Stimulated activated CD8-positive, alpha-beta memory T cell treated with anti-CD3 and anti-CD28 coated beads, Interleukin-12 subunit alpha, Interleukin-12 subunit beta, amount 100 ng/mL, for 4 hours (primary cell): ENCODE measurements at regions not wholly inside any gene's neighbourhood (a gene's known extent, or its start where the extent isn't known, plus 50 kb on each side); places are given as distances from the start of the nearest gene placed in this dataset.
"Not testable (repeated sequence)": the region's sequence is repeated elsewhere in the genome, so short reads cannot be mapped to it uniquely, and the experiment has no call there.

Experiments used
- DNase-seq: peaks from one replicate; pipeline ENCODE4 v3.0.0-alpha.2; 2020; ENCODE audit warnings: low read depth

GRCh38 chr2:161067846-161068350 lies 92.3 kb upstream of the TANK start:
- no peak for DNase-seq

- DNase-seq: no peak
Measured at GRCh38 chr2:161068670-161069069, 91.6 kb upstream of the TANK start.

GRCh38 chr2:161070693-161071479 lies 89.3 kb upstream of the TANK start:
- no peak for DNase-seq

GRCh38 chr2:161072436-161072835 lies 87.8 kb upstream of the TANK start:
- not testable (repeated sequence) for DNase-seq

GRCh38 chr2:161075701-161076100 lies 84.5 kb upstream of the TANK start:
- DNase-seq: no peak

- DNase-seq: no peak
Measured at GRCh38 chr2:161076936-161077335, 83.3 kb upstream of the TANK start.

- DNase-seq: peak; percentile 16
Measured at GRCh38 chr2:161077367-161078210, 82.6 kb upstream of the TANK start.

GRCh38 chr2:161078211-161078539 lies 82.1 kb upstream of the TANK start:
- no peak for DNase-seq

GRCh38 chr2:161085149-161085548 lies 75.1 kb upstream of the TANK start:
- no peak for DNase-seq

- no peak for DNase-seq
Measured at GRCh38 chr2:161088658-161089350, 71.4 kb upstream of the TANK start.

- DNase-seq: no peak
Measured at GRCh38 chr2:161090411-161090810, 69.8 kb upstream of the TANK start.

- no peak for DNase-seq
Measured at GRCh38 chr2:161095314-161095713, 64.9 kb upstream of the TANK start.

GRCh38 chr2:161096336-161096735 lies 63.9 kb upstream of the TANK start:
- DNase-seq: no peak

- DNase-seq: no peak
Measured at GRCh38 chr2:161097157-161097556, 63.1 kb upstream of the TANK start.

- no peak for DNase-seq
Measured at GRCh38 chr2:161100211-161100895, 59.9 kb upstream of the TANK start.

- DNase-seq: no peak
Measured at GRCh38 chr2:161101406-161101805, 58.8 kb upstream of the TANK start.

GRCh38 chr2:161102770-161103450 lies 57.3 kb upstream of the TANK start:
- DNase-seq: no peak

GRCh38 chr2:161103451-161103831 lies 56.8 kb upstream of the TANK start:
- no peak for DNase-seq

- DNase-seq: no peak
Measured at GRCh38 chr2:161104054-161104553, 56.1 kb upstream of the TANK start.

GRCh38 chr2:161107265-161107664 lies 53.0 kb upstream of the TANK start:
- DNase-seq: no peak
